ENCODE measurements at regions not wholly inside any gene's neighbourhood (a gene's known extent, or its start where the extent isn't known, plus 50 kb on each side); places are given as distances from the start of the nearest gene placed in this dataset.

DNA sequence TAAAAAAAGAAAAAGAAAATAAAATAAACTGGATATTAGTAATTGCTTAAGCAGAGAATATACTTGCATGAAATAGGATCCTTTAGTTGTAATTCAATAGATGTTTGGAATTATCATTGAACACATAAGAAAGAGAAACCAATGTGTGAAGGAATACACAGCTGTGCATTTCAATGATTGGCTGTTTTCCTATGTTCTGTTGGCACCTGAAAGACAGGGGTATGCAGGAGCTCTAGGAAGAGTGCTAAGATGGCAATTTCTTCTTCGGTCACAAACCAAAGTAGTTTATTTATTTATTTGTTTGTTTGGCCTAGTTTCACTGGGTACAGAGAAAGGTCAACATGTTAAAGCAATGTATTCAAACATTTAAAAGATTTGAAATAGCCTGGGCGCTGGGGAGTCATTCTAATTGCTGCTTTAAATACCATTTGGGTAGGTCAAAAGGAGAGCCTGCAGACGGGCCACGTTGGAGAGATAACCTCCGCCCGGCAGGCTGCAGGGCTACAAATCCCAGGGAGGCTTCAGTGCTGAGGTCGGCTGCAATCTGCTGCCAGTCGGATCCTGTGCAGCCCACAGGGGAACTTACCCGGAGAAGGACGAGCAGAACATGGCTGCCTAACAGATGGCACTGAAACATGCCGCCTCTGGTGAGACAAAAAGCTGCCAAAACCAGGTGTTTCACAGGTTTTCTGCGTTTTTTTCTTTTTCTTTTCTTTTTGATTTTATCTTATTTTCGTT lies 154.2 kb upstream of the TYRP1 start:
- Mint-ChIP-seq H3K4me1 (no peaks in the 10 kb centered on the region), H3K27ac (no peak overlapping the region), H3K27me3 (no peaks in the 10 kb centered on the region), H3K36me3 (no peaks in the 10 kb centered on the region), H3K4me3 (no peak overlapping the region), H3K9me3 (ENCODE audit: low read depth) (peaks cover 8% of the 10 kb centered on the region)
- DNase-seq (no peak), ATAC-seq (no peak)
- CTCF ChIA-PET, result no interaction called here

DNA sequence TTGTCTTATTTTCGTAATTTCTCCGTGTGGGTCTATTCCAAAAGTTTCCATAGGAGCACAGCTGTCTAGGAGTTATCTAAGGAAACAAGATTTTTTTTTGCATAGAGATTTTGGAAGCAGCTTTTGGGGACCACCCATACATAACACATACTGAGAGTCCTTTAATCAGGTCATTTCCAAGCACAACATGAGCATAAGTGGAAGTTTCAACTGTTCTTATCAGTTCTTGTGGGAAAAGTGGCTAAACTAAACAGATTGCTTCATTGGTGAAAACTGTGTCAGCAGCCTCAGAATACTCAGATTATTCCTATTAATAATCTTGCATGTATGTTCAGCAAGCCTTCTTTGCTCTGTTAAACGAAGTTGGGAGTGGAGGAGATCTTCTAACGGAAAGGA lies 153.6 kb upstream of the TYRP1 start:
- CTCF ChIA-PET, result no interaction called here
- H3K9me3 Mint-ChIP-seq (ENCODE audit: low read depth), result peaks cover 8% of the 10 kb centered on the region
- no peak overlapping the region for H3K27ac Mint-ChIP-seq
- ATAC-seq (no peak), DNase-seq (no peak)
- no peaks in the 10 kb centered on the region for H3K27me3 Mint-ChIP-seq
- no peaks in the 10 kb centered on the region for H3K36me3 Mint-ChIP-seq
- no peak overlapping the region for H3K4me3 Mint-ChIP-seq
- H3K4me1 Mint-ChIP-seq, result no peaks in the 10 kb centered on the region

DNA sequence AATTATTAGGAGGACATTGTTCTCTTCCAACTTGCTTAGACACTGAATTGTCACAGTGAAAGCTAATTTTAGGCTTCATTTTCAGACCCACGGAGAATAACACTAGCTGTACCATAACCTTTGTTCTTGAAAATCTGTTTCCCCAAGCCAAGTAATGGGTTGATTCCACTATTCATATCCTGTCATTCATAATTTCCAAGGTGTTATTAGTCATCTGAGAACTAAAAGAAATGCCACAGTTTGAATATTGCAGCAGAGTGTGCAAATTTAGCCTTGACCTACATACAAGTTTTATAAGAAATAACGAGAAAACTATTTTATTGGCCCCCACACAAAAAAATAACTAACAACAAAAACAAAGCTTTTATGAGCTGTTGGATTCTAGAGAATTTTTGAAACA lies 148.5 kb upstream of the TYRP1 start:
- DNase-seq (no peak), ATAC-seq (no peak)
- no peaks in the 10 kb centered on the region for H3K36me3 Mint-ChIP-seq
- no peaks in the 10 kb centered on the region for H3K4me1 Mint-ChIP-seq
- no peaks in the 10 kb centered on the region for H3K27me3 Mint-ChIP-seq
- H3K27ac Mint-ChIP-seq, result no peak overlapping the region
- CTCF ChIA-PET, result no interaction called here
- no peak overlapping the region for H3K4me3 Mint-ChIP-seq
- peaks cover 6% of the 10 kb centered on the region for H3K9me3 Mint-ChIP-seq (ENCODE audit: low read depth)

DNA sequence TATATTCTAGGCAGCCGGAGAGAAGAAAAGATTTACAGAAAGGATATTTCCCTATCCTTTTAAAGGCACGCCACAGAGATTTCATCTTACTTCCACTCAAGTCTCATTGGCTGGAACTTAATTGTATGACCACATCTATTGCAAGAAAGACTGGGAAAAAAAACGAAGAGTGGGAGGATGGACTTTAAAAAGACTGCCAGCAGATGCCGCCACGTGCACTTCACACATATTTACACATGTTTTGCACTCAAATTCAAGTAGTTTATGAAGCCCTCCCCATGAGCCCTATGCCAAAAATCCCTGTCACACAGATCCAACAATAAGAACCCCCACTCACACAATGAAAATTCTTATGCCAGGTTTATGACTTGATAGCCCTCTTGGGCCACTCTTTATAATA lies 138.5 kb upstream of the TYRP1 start:
- CTCF ChIA-PET, result no interaction called here
- peaks cover 5% of the 10 kb centered on the region for H3K9me3 Mint-ChIP-seq (ENCODE audit: low read depth)
- H3K36me3 Mint-ChIP-seq, result no peaks in the 10 kb centered on the region
- no peaks in the 10 kb centered on the region for H3K27me3 Mint-ChIP-seq
- no peak for DNase-seq
- no peak overlapping the region for H3K27ac Mint-ChIP-seq
- ATAC-seq, result no peak
- H3K4me1 Mint-ChIP-seq, result no peaks in the 10 kb centered on the region
- H3K4me3 Mint-ChIP-seq, result no peak overlapping the region

- Mint-ChIP-seq H3K27me3 (no peaks in the 10 kb centered on the region), H3K9me3 (ENCODE audit: low read depth) (peaks cover 17% of the 10 kb centered on the region), H3K4me1 (no peaks in the 10 kb centered on the region), H3K36me3 (no peaks in the 10 kb centered on the region), H3K27ac (no peak overlapping the region), H3K4me3 (no peak overlapping the region)
- CTCF ChIA-PET, result no interaction called here
- DNase-seq, result no peak
- ATAC-seq, result no peak
Measured at GRCh38 chr9:12566404-12567090, 126.6 kb upstream of the TYRP1 start.

DNA sequence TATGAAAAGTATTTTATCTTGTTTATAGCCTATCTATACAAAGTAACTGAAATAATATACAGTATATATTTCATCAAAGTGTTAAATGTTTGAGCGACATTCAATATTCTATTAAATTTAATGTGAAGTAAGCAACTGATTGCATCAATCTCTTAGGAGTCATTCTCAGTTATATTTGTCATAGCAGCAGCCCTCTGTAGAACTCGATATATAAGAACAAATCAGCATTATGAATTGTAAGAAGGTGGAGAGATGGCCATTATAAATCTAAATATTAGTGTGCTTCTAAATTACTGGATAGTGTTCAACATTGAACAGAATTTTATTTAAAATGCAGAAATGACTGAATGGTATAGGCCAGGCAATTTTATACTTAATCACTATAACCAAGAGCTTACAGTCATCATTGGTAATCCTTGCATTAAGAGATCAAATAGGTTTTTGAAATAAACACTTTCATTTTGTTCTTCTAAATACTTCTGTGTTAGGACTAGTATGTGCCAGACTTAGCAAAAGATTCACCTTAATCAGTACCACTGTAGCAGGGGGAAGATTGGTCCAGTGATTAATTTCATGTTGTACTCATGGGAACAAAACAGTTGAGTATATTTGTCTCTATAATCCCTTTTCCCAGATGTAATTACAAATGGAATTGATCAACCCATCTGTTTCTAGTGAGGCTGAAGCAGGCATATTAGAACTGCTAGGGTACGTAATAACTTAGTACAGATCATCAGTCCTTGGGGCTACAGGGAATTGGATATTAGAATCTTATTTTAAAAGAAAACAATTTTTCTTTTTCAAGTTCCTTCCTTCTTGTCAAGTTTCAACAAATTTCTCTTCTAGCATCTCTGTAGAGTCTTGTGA lies 108.3 kb upstream of the TYRP1 start:
- no peak overlapping the region for H3K4me3 Mint-ChIP-seq
- DNase-seq, result no peak
- no peak overlapping the region for H3K27ac Mint-ChIP-seq
- H3K27me3 Mint-ChIP-seq, result no peaks in the 10 kb centered on the region
- no peaks in the 10 kb centered on the region for H3K36me3 Mint-ChIP-seq
- CTCF ChIA-PET, result no interaction called here
- H3K4me1 Mint-ChIP-seq, result no peaks in the 10 kb centered on the region
- no peak for ATAC-seq
- H3K9me3 Mint-ChIP-seq (ENCODE audit: low read depth), result peaks cover 14% of the 10 kb centered on the region

DNA sequence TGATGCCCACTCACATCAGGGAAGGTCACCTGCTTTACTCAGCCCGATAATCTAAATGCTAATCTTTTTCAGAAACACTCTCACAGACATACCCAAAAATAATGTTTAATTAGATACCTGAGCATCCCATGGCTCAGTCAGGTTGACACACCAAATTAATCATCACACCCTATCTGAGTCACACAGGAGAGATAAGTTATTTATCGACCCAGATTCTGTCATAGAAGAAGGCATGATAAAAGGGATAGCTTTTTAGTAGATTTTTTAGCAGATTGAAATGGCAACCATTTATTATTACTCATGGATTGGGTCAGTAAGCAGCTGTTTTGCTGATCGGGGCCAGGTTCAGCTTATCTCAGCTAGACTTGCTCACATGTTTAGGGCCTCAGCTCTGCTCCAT lies 97.8 kb upstream of the TYRP1 start:
- no peak for ATAC-seq
- H3K4me1 Mint-ChIP-seq, result no peaks in the 10 kb centered on the region
- no peak for DNase-seq
- peaks cover 4% of the 10 kb centered on the region for H3K9me3 Mint-ChIP-seq (ENCODE audit: low read depth)
- no peaks in the 10 kb centered on the region for H3K36me3 Mint-ChIP-seq
- CTCF ChIA-PET, result no interaction called here
- H3K27me3 Mint-ChIP-seq, result no peaks in the 10 kb centered on the region
- H3K4me3 Mint-ChIP-seq, result no peak overlapping the region
- no peak overlapping the region for H3K27ac Mint-ChIP-seq

DNA sequence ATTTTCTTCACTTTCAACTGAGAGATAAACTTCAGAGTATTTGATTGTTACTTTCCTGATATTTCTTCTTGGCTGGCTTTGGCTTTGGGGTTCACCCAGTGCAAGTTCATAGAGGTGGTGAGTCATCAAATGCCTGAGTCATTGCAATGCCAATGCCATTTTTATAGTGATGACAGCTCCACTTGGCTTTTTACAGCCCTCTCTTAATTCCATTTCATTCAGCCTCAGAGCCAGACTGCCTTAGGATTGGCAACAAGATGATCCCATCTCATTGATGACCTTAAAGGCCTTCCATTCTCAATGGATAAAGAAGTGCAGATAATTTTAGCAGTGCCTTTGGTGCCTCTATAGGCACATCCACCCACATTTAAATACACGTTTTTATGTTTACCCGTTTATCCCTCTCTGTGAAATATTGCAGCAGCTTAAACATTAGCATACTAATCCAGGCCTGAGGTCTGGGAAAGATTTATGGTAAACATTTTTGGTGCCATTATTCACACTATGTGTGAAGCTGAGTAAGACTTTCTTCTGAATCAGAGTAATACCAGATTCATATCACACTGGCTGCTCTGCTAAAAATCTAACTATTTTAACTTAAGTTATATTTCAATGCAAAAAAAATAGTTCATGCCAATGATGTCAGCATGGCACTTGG lies 88.9 kb upstream of the TYRP1 start:
- no peaks in the 10 kb centered on the region for H3K27me3 Mint-ChIP-seq
- no peaks in the 10 kb centered on the region for H3K36me3 Mint-ChIP-seq
- peaks cover 10% of the 10 kb centered on the region for H3K9me3 Mint-ChIP-seq (ENCODE audit: low read depth)
- no peak for DNase-seq
- H3K4me1 Mint-ChIP-seq, result no peaks in the 10 kb centered on the region
- CTCF ChIA-PET, result no interaction called here
- no peak for ATAC-seq
- no peak overlapping the region for H3K4me3 Mint-ChIP-seq
- H3K27ac Mint-ChIP-seq, result no peak overlapping the region

DNA sequence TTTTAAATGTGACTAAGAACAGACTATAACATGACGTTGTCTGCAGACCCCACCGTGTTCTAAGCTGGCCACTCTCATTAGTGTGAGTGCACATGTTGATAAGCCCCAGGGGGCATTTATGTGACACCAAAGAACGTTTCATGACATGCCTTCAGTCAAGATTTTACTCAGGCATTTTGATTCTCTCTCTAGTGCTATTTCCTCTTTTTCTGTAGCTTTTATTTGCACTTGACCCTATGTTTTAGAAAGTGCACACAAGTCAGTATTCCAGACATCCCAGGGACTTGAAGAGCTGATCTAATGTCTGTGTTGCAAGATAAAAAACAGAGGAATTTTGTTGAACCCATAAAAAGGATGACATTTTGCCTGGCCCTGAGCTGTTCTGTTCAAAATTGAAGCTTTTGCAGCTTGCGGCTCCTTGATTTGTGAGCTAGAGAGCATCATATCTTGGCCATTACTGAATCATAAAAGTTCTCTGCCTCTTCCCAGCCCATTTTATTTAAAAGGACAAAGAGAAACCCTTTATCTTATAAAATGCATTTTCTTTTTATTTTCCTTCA lies 80.9 kb upstream of the TYRP1 start:
- DNase-seq (no peak), ATAC-seq (no peak)
- no peaks in the 10 kb centered on the region for H3K27me3 Mint-ChIP-seq
- CTCF ChIA-PET, result no interaction called here
- no peaks in the 10 kb centered on the region for H3K36me3 Mint-ChIP-seq
- no peaks in the 10 kb centered on the region for H3K4me1 Mint-ChIP-seq
- H3K9me3 Mint-ChIP-seq (ENCODE audit: low read depth), result peaks cover 22% of the 10 kb centered on the region
- H3K27ac Mint-ChIP-seq, result no peak overlapping the region
- no peak overlapping the region for H3K4me3 Mint-ChIP-seq

DNA sequence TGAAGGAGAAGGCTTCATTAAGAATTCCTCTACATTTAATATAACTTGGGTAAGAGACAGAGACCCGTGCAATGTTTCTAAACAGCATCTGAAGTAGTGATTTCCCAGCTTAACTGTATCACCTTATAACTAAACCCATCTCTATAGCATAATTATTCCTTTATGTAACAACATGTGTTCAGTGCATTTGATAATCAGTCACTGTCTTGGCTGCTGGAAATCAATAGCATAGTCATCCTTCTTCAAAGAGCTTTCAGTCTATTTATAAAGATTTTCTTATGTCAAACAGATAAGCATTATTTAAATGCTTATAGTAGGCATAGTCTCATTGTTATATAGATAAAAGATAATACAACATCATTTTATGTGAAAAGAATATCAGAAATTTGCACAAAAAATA lies 80.1 kb upstream of the TYRP1 start:
- H3K27me3 Mint-ChIP-seq, result no peaks in the 10 kb centered on the region
- CTCF ChIA-PET, result no interaction called here
- no peak for DNase-seq
- no peak overlapping the region for H3K4me3 Mint-ChIP-seq
- H3K36me3 Mint-ChIP-seq, result no peaks in the 10 kb centered on the region
- peaks cover 18% of the 10 kb centered on the region for H3K9me3 Mint-ChIP-seq (ENCODE audit: low read depth)
- H3K27ac Mint-ChIP-seq, result no peak overlapping the region
- ATAC-seq, result no peak
- H3K4me1 Mint-ChIP-seq, result no peaks in the 10 kb centered on the region

DNA sequence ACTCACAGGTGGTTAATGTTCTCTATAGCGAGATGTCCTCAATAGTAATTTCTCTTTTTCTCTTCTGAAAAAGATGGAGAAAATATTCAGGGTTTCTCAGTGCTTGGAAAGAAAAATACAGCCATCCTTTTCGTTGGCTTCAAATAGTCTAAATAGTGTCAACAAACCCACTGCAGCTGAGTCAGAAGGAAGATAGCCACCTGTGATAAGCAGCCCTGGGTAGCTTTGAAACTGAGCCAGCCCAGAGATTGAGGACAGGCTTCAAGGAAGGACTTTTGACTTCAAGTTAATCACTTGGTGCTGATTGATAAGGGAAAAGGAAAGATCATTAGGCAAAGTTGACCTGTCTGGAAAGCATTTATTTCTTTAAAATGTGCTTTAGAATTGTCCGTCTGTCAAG lies 78.7 kb upstream of the TYRP1 start:
- Mint-ChIP-seq H3K4me1 (no peaks in the 10 kb centered on the region), H3K4me3 (no peak overlapping the region), H3K36me3 (no peaks in the 10 kb centered on the region), H3K9me3 (ENCODE audit: low read depth) (peaks cover 16% of the 10 kb centered on the region), H3K27me3 (no peaks in the 10 kb centered on the region), H3K27ac (no peak overlapping the region)
- CTCF ChIA-PET, result no interaction called here
- DNase-seq, result no peak
- ATAC-seq, result no peak

DNA sequence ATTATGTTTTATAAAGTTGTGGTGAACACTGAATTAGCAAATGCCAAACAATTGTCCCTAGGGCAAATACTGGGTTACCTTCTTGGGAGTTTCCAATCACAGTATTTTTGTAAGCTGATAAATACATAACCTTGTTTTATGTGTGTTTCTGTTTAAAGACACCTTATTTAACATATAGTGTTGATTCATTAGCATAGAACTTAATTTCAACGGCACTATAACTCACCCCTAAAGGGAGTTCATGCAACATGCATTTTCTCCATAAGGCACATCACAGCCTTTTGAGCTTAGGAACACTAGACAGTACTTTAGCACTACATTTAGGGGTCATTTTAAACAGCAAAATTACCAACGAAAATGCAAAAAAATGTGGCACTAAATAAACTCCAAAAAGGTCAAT lies 74.2 kb upstream of the TYRP1 start:
- ATAC-seq (no peak), DNase-seq (no peak)
- no peaks in the 10 kb centered on the region for H3K4me1 Mint-ChIP-seq
- H3K4me3 Mint-ChIP-seq, result no peak overlapping the region
- CTCF ChIA-PET, result no interaction called here
- H3K27me3 Mint-ChIP-seq, result no peaks in the 10 kb centered on the region
- H3K9me3 Mint-ChIP-seq (ENCODE audit: low read depth), result peaks cover 10% of the 10 kb centered on the region
- no peaks in the 10 kb centered on the region for H3K36me3 Mint-ChIP-seq
- no peak overlapping the region for H3K27ac Mint-ChIP-seq

DNA sequence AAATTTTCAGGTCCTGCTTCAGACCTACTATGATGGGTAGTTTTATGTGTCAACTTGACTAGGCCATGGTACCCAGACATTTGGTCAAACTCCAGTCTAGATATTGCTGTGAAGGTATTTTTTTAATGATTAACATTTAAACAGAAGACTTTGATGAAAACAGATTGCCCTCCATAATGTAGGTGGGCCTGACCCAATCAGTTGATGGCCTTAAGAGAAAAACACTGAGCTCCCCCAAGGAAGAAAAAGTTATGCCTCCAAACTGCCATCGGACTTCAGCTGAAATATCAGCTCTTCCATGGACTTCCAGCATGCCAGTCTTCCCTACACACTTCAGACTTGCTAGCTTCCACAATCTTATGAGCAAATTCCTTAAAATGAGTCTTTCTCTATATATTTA lies 67.3 kb upstream of the TYRP1 start:
- Mint-ChIP-seq H3K27me3 (no peaks in the 10 kb centered on the region), H3K9me3 (ENCODE audit: low read depth) (peaks cover 3% of the 10 kb centered on the region), H3K4me3 (no peak overlapping the region), H3K4me1 (no peaks in the 10 kb centered on the region), H3K36me3 (no peaks in the 10 kb centered on the region), H3K27ac (no peak overlapping the region)
- CTCF ChIA-PET, result no interaction called here
- no peak for DNase-seq
- no peak for ATAC-seq

Measured in activated CD8-positive, alpha-beta memory T cell treated with anti-CD3 and anti-CD28 coated beads, Interleukin-2, amount 10 ng/mL, durations not matched to agents 7 days and 5 days (primary cell).